Thoracic aorta (tissue), 2 donors: ENCODE measurements at regions not wholly inside any gene's neighbourhood (a gene's known extent, or its start where the extent isn't known, plus 50 kb on each side); places are given as distances from the start of the nearest gene placed in this dataset.
"Not testable (repeated sequence)": the region's sequence is repeated elsewhere in the genome, so short reads cannot be mapped to it uniquely, and the experiment has no call there.

Source experiments
- ATAC-seq: fragments of 150-250 bp; one replicate; pipeline ENCODE4 v1.8.0; 2017; ENCODE audit warnings: low read depth; ENCODE audit not compliant: insufficient number of reproducible peaks, low FRiP score
- DNase-seq: peaks from one replicate; pipeline ENCODE4 v3.0.0-alpha.2; 2020; ENCODE audit warnings: low spot score
- H3K27ac ChIP-seq, 2 donors: fragments of 200-600 bp; sonication (generic); 1 replicate in 1 of 2; 2 replicates in 1 of 2; pipeline ENCODE4 v1.5.1; 2016; ENCODE audit warnings: mild to moderate bottlenecking in 2 of 2, moderate library complexity in 2 of 2
- H3K27me3 ChIP-seq: fragments of 200-600 bp; sonication (generic); replicated peaks from 2 replicates; pipeline ENCODE4 v1.6.0; 2016; ENCODE audit warnings: mild to moderate bottlenecking; ENCODE audit not compliant: insufficient read depth
- H3K36me3 ChIP-seq: fragments of 200-600 bp; sonication (generic); one replicate; pipeline ENCODE4 v1.5.1; 2016
- H3K4me1 ChIP-seq, 2 donors: fragments of 200-600 bp; sonication (generic); 1 replicate in 1 of 2; 2 replicates in 1 of 2; pipeline versions ENCODE4 v1.5.1 to v1.6.0; 2016; ENCODE audit warnings: low read depth in 2 of 2, mild to moderate bottlenecking in 1 of 2; ENCODE audit not compliant: control insufficient read depth in 1 of 2
- H3K4me3 ChIP-seq: fragments of 200-600 bp; sonication (generic); 2 replicates; pipeline ENCODE4 v1.5.1; 2016; ENCODE audit warnings: mild to moderate bottlenecking
- H3K9me3 ChIP-seq: fragments of 200-600 bp; sonication (generic); 2 replicates; pipeline ENCODE4 v1.5.1; 2016
- TF ChIP-seq, protein P1 (sequence below): fragments of 200-600 bp; sonication (generic); IDR thresholded peaks from one replicate; pipeline ENCODE4 v1.5.1; 2019; ENCODE audit warnings: antibody characterized with exemption

GRCh38 chr7:131816391-131817007 lies 260.1 kb upstream of the PODXL start:
- Histone ChIP-seq H3K27me3 (no peaks in the 10 kb centered on the region), H3K9me3 (no peaks in the 10 kb centered on the region), H3K27ac (no peak overlapping the region), H3K4me1 (no peaks in the 10 kb centered on the region), H3K4me3 (no peak overlapping the region), H3K36me3 (no peaks in the 10 kb centered on the region)
- no peak for DNase-seq
- no peak for ATAC-seq
- TF ChIP-seq, protein P1, sequence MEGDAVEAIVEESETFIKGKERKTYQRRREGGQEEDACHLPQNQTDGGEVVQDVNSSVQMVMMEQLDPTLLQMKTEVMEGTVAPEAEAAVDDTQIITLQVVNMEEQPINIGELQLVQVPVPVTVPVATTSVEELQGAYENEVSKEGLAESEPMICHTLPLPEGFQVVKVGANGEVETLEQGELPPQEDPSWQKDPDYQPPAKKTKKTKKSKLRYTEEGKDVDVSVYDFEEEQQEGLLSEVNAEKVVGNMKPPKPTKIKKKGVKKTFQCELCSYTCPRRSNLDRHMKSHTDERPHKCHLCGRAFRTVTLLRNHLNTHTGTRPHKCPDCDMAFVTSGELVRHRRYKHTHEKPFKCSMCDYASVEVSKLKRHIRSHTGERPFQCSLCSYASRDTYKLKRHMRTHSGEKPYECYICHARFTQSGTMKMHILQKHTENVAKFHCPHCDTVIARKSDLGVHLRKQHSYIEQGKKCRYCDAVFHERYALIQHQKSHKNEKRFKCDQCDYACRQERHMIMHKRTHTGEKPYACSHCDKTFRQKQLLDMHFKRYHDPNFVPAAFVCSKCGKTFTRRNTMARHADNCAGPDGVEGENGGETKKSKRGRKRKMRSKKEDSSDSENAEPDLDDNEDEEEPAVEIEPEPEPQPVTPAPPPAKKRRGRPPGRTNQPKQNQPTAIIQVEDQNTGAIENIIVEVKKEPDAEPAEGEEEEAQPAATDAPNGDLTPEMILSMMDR, result no peak

GRCh38 chr7:131808736-131809135 lies 252.3 kb upstream of the PODXL start:
- Histone ChIP-seq H3K27me3 (no peaks in the 10 kb centered on the region), H3K27ac (no peak overlapping the region), H3K9me3 (no peaks in the 10 kb centered on the region), H3K36me3 (no peaks in the 10 kb centered on the region), H3K4me1 (no peaks in the 10 kb centered on the region), H3K4me3 (no peak overlapping the region)
- TF ChIP-seq, protein P1, result no peak
- ATAC-seq (no peak), DNase-seq (no peak)

DNA sequence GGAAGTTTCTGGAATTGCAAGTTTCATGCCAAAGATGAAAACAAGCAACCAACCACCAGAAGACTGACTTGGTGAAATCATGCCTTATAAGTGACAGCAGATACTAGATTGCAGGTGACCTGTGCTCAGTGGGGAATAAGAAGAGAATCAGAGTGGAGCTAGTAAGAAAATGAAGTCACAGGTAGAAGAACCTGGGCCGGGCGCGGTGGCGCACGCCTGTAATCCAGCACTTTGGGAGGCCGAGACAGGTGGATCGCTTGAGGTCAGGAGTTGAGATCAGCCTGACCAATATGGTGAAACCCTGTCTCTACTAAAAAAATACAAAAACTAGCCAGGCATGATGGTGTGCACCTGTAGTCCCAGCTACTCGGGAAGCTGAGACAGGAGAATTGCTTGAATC lies 251.7 kb upstream of the PODXL start:
- not testable (repeated sequence) for H3K9me3 ChIP-seq, H3K4me1 ChIP-seq, H3K27me3 ChIP-seq, H3K36me3 ChIP-seq, ATAC-seq, DNase-seq, H3K4me3 ChIP-seq, H3K27ac ChIP-seq

DNA sequence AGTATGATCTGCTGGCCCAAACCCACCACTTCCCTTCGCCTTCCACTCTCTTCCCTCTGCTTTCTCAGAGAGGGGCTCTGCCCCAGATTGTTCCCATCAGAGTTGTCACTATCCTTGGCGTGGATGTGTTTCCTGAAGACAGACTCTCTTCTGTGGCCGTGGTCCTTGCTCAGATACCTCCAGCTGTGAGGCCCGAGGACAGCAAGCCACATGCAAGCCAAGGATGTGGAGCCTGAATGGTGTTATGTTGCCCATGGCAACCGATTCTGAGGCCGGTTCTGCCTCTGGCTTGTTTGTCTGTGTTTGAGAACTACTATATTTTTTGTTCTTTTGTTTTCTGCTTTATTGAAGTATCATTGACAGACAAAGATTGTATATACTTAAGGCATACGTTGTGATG lies 247.4 kb upstream of the PODXL start:
- H3K9me3 ChIP-seq, result no peaks in the 10 kb centered on the region
- TF ChIP-seq, protein P1, result no peak
- no peaks in the 10 kb centered on the region for H3K27me3 ChIP-seq
- ATAC-seq (no peak), DNase-seq (no peak)
- H3K27ac ChIP-seq, result no peak overlapping the region
- no peaks in the 10 kb centered on the region for H3K4me1 ChIP-seq
- H3K36me3 ChIP-seq, result no peaks in the 10 kb centered on the region
- H3K4me3 ChIP-seq, result no peak overlapping the region

DNA sequence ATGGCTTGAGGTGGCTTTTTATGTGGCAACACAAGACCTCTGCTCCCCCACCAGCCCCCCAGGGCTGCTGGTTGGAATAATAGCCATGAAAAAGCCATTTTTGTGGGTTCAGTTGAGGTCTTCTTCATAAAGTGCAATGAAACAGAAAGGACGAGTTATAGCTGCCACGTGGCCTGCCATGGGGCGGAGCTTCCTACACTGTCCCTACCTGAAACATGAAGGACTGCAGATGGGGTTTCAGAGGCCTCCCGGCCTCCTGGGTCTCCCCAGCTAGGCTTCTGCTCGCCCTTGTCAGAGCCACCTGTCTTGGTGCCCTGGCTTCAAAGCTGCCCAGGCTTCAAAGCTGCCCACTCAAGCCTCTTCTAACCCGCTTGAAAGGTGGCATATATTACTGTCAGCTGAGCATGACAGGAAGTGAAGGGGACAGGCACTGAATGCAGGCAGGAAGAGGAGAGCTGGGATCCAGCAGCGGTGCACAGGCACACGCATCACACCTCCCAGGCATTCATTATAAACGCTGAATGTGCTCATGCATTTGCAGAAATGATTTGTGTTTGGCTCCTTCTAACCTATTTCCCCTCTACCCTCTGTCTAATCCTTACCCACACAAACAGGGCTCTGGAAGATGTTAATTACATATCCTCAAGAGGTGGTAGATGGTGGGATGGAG lies 245.9 kb upstream of the PODXL start:
- no peaks in the 10 kb centered on the region for H3K9me3 ChIP-seq
- H3K4me3 ChIP-seq, result no peak overlapping the region
- H3K27me3 ChIP-seq, result no peaks in the 10 kb centered on the region
- TF ChIP-seq, protein P1, result no peak
- ATAC-seq (no peak), DNase-seq (no peak)
- H3K4me1 ChIP-seq, result no peaks in the 10 kb centered on the region
- no peaks in the 10 kb centered on the region for H3K36me3 ChIP-seq
- no peak overlapping the region for H3K27ac ChIP-seq

DNA sequence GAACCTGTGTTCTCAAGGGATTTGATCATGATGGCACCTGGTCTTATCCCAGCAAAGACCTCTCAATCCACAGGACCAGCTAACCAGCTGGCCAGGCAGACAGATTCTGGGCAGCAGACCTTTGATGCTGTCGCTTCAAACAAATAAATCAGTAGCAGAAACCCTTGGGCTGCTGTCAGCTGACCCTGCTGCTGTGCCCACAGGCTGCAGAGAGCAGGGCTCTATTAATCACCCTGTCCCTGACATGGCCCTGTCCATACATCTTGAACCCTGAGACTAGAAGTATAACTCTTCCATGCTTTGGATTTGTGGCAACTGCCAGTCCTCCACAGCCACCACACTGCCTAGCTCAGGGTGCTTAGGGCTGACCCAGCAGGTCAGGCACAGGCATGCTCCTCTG lies 244.1 kb upstream of the PODXL start:
- TF ChIP-seq, protein P1, result no peak
- H3K9me3 ChIP-seq, result no peaks in the 10 kb centered on the region
- no peak for DNase-seq
- no peaks in the 10 kb centered on the region for H3K27me3 ChIP-seq
- no peaks in the 10 kb centered on the region for H3K4me1 ChIP-seq
- no peak overlapping the region for H3K27ac ChIP-seq
- no peak overlapping the region for H3K4me3 ChIP-seq
- H3K36me3 ChIP-seq, result no peaks in the 10 kb centered on the region
- ATAC-seq, result no peak
